ENCODE measurements at regions not wholly inside any gene's neighbourhood (a gene's known extent, or its start where the extent isn't known, plus 50 kb on each side); places are given as distances from the start of the nearest gene placed in this dataset.

- TF ChIP-seq, protein P1, sequence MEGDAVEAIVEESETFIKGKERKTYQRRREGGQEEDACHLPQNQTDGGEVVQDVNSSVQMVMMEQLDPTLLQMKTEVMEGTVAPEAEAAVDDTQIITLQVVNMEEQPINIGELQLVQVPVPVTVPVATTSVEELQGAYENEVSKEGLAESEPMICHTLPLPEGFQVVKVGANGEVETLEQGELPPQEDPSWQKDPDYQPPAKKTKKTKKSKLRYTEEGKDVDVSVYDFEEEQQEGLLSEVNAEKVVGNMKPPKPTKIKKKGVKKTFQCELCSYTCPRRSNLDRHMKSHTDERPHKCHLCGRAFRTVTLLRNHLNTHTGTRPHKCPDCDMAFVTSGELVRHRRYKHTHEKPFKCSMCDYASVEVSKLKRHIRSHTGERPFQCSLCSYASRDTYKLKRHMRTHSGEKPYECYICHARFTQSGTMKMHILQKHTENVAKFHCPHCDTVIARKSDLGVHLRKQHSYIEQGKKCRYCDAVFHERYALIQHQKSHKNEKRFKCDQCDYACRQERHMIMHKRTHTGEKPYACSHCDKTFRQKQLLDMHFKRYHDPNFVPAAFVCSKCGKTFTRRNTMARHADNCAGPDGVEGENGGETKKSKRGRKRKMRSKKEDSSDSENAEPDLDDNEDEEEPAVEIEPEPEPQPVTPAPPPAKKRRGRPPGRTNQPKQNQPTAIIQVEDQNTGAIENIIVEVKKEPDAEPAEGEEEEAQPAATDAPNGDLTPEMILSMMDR (conservative IDR thresholded peaks at IDR 0.05 in 1 of 2, IDR thresholded peaks at IDR 0.05 in 1 of 2; ENCODE audit: extremely low read depth in 1 of 2, insufficient read depth in 1 of 2, low read depth in 1 of 2, low read length in 2 of 2): no peak
- TF ChIP-seq EZH2 (IDR thresholded peaks at IDR 0.05; ENCODE audit: borderline replicate concordance, low read length): no peak
Measured at GRCh38 chr15:77723756-77724155, 91.0 kb upstream of the LINGO1 start.
